IMR-90 (cell line): ENCODE measurements at regions not wholly inside any gene's neighbourhood (a gene's known extent, or its start where the extent isn't known, plus 50 kb on each side); places are given as distances from the start of the nearest gene placed in this dataset.

ENCODE experiments used
- ATAC-seq: fragments of 200-7000 bp; cut with Tn5 transposase; 2 replicates; pipeline ENCODE4 v1.9.1; 2020; ENCODE audit warnings: low read depth, mild to moderate bottlenecking, moderate library complexity
- BruUV-seq: library from RNA; stranded (reverse); fragments of 400-500 nt; replicated peaks from 2 replicates; lab custom pipeline; 2021; lab: Mats Ljungman, UMichigan
- CTCF ChIA-PET: fragments of 300-600 bp; formaldehyde crosslinking; extraction: SDS; loops from one replicate; lab custom pipeline; 2021; ENCODE audit warnings: antibody characterized with exemption; lab: Yijun Ruan, JAX
- POLR2A ChIA-PET: fragments of 300-600 bp; sonication (Branson Sonifier 250); formaldehyde crosslinking; loops from one replicate; lab custom pipeline; 2022; ENCODE audit warnings: antibody characterized with exemption; ENCODE audit not compliant: unreplicated experiment; lab: Charles Lee
- DNase-seq: peaks from one replicate; pipeline ENCODE4 v3.0.0; 2013
- H2AFZ ChIP-seq: replicated peaks from 2 replicates; pipeline ENCODE3; 2013; ENCODE audit warnings: low read length, mild to moderate bottlenecking; ENCODE audit not compliant: poor library complexity
- H2AK5ac ChIP-seq: 2 replicates; pipeline ENCODE4 v1.6.1; 2013; ENCODE audit warnings: low read depth, low read length, inconsistent platforms
- H2AK9ac ChIP-seq: replicated peaks from 2 replicates; pipeline ENCODE3; 2013; ENCODE audit warnings: mild to moderate bottlenecking, low read depth, low read length, moderate library complexity; ENCODE audit not compliant: poor library complexity
- H2BK120ac ChIP-seq: 2 replicates; pipeline ENCODE4 v1.6.1; 2013; ENCODE audit warnings: low read depth, low read length, inconsistent platforms
- H2BK15ac ChIP-seq: 3 replicates; pipeline ENCODE4 v1.6.1; 2013; ENCODE audit warnings: low read depth, low read length, inconsistent platforms
- H2BK20ac ChIP-seq: 2 replicates; pipeline ENCODE4 v1.6.1; 2013; ENCODE audit warnings: low read depth, mild to moderate bottlenecking, inconsistent platforms, low read length, moderate library complexity
- H2BK5ac ChIP-seq: 2 replicates; pipeline ENCODE4 v1.6.1; 2013; ENCODE audit warnings: mild to moderate bottlenecking, low read depth, low read length, inconsistent platforms; ENCODE audit not compliant: poor library complexity, severe bottlenecking
- H3K14ac ChIP-seq: replicated peaks from 2 replicates; pipeline ENCODE4 v1.6.1; 2013; ENCODE audit warnings: low read depth, low read length, inconsistent platforms
- H3K18ac ChIP-seq: 2 replicates; pipeline ENCODE4 v1.6.1; 2013; ENCODE audit warnings: low read depth, low read length, control low read depth
- H3K23ac ChIP-seq: 2 replicates; pipeline ENCODE4 v1.6.1; 2013; ENCODE audit warnings: low read depth, low read length, inconsistent platforms
- H3K27ac ChIP-seq: 2 replicates; pipeline ENCODE4 v1.5.1; 2013; ENCODE audit warnings: mild to moderate bottlenecking, control low read depth, low read length; ENCODE audit not compliant: insufficient read depth
- H3K27me3 ChIP-seq: 2 replicates; pipeline ENCODE4 v1.6.1; 2013; ENCODE audit warnings: low read length; ENCODE audit not compliant: control insufficient read depth, insufficient read depth
- H3K36me3 ChIP-seq: 2 replicates; pipeline ENCODE4 v1.6.1; 2013; ENCODE audit warnings: low read length, mixed read lengths; ENCODE audit not compliant: control insufficient read depth, insufficient read depth
- H3K4ac ChIP-seq: 2 replicates; pipeline ENCODE4 v1.6.1; 2013; ENCODE audit warnings: low read depth, low read length, inconsistent platforms
- H3K4me1 ChIP-seq: 2 replicates; pipeline ENCODE4 v1.6.1; 2013; ENCODE audit warnings: low read length, mixed read lengths; ENCODE audit not compliant: control insufficient read depth, insufficient read depth
- H3K4me2 ChIP-seq: 2 replicates; pipeline ENCODE4 v1.6.1; 2013; ENCODE audit warnings: low read depth, mild to moderate bottlenecking, control low read depth, low read length, moderate library complexity
- H3K4me3 ChIP-seq: 2 replicates; pipeline ENCODE4 v1.5.1; 2013; ENCODE audit warnings: low read depth, mild to moderate bottlenecking, control low read depth, low read length, moderate library complexity; ENCODE audit not compliant: insufficient read depth
- H3K56ac ChIP-seq: 2 replicates; pipeline ENCODE4 v1.6.1; 2013; ENCODE audit warnings: low read length, inconsistent platforms; ENCODE audit not compliant: insufficient read depth; ENCODE audit errors: extremely low read depth
- H3K79me1 ChIP-seq, 2 experiments: 2 replicates each; pipeline ENCODE4 v1.6.1; 2013; ENCODE audit warnings: low read length in 2 of 2, inconsistent platforms in 1 of 2, low read depth in 1 of 2
- H3K9ac ChIP-seq: 2 replicates; pipeline ENCODE4 v1.6.1; 2013; ENCODE audit warnings: low read depth, low read length, control low read depth
- H3K9me1 ChIP-seq: 2 replicates; pipeline ENCODE4 v1.6.1; 2013; ENCODE audit warnings: low read length, inconsistent platforms; ENCODE audit not compliant: insufficient read depth
- H3K9me3 ChIP-seq: 2 replicates; pipeline ENCODE4 v1.6.1; 2013; ENCODE audit warnings: low read length; ENCODE audit not compliant: control insufficient read depth, insufficient read depth
- H4K20me1 ChIP-seq: 2 replicates; pipeline ENCODE4 v1.6.1; 2013; ENCODE audit warnings: low read length, inconsistent platforms; ENCODE audit not compliant: insufficient read depth
- H4K5ac ChIP-seq: 2 replicates; pipeline ENCODE4 v1.6.1; 2013; ENCODE audit warnings: mild to moderate bottlenecking, low read depth, low read length, control low read depth
- H4K8ac ChIP-seq, 2 experiments: 2 replicates each; pipeline ENCODE4 v1.6.1; 2013; ENCODE audit warnings: low read depth in 2 of 2, low read length in 2 of 2, control low read depth in 1 of 2, inconsistent platforms in 1 of 2
- H4K91ac ChIP-seq: 2 replicates; pipeline ENCODE4 v1.6.1; 2013; ENCODE audit warnings: low read depth, low read length, inconsistent platforms; ENCODE audit not compliant: insufficient read depth
- CEBPB ChIP-seq: IDR thresholded peaks from 2 replicates; pipeline ENCODE4 v1.6.1; 2012; ENCODE audit warnings: low read depth, low read length, improper control_type of control experiment
- ELK1 ChIP-seq: fragments of 150-350 bp; IDR thresholded peaks from 2 replicates; pipeline ENCODE4 v1.6.1; 2016; ENCODE audit warnings: low read depth, mild to moderate bottlenecking, low read length, moderate library complexity, borderline replicate concordance
- FOS ChIP-seq: fragments of 150-350 bp; IDR thresholded peaks from 2 replicates; pipeline ENCODE4 v1.6.1; 2016; ENCODE audit warnings: low read depth, low read length
- MAZ ChIP-seq: IDR thresholded peaks from 2 replicates; pipeline ENCODE4 v1.6.1; 2012; ENCODE audit warnings: low read depth, mild to moderate bottlenecking, low read length, improper control_type of control experiment, moderate library complexity, borderline replicate concordance
- NFE2L2 ChIP-seq: fragments of 150-350 bp; IDR thresholded peaks from 2 replicates; pipeline ENCODE4 v1.6.1; 2016; ENCODE audit warnings: low read depth, mild to moderate bottlenecking, low read length
- RAD21 ChIP-seq: IDR thresholded peaks from 2 replicates; pipeline ENCODE4 v1.6.1; 2012; ENCODE audit warnings: low read length, improper control_type of control experiment
- SMC3 ChIP-seq: fragments of 150-350 bp; IDR thresholded peaks from 2 replicates; pipeline ENCODE4 v1.6.1; 2016; ENCODE audit warnings: low read depth, mild to moderate bottlenecking, antibody characterized with exemption, low read length, moderate library complexity
- WGBS, 2 experiments: methylation state at CpG; one replicate each; pipeline versions ENCODE4 v1.1.5 to v1.1.7; 2013; ENCODE audit warnings: missing lambda C conversion rate in 2 of 2; ENCODE audit not compliant: insufficient read length in 1 of 2; ENCODE audit errors: extremely low coverage in 2 of 2; 5-methylcytosine and 5-hydroxymethylcytosine counted together
- dilution Hi-C: fragments of 300-500 bp; cut with HindIII; formaldehyde crosslinking; loops from one replicate; pipeline ENCODE4 v1.14.3; 2018; ENCODE audit warnings: low sequenced_read_pairs; ENCODE audit not compliant: unreplicated experiment
- in situ Hi-C: fragments of 300-500 bp; cut with MboI; formaldehyde crosslinking; loops from 3 replicates; pipeline ENCODE4 v1.14.3; 2019; ENCODE audit warnings: low sequenced_read_pairs, inconsistent platforms, mixed read lengths
- intact Hi-C: fragments of 100-400 bp; cut with micrococcal nuclease; formaldehyde crosslinking; loops from 2 replicates; pipeline ENCODE4 v1.10.0; 2022

- CTCF ChIA-PET: interaction anchor here (0.7 to 0.8 kb wide), 2 partner anchors 9 to 22 kb away, joined by 3 read pairs; no protein-coding TSS in a partner anchor
- no peaks in the 10 kb centered on the region for H3K9me1 ChIP-seq
- H2BK120ac ChIP-seq: no peak overlapping the region
- no peaks in the 10 kb centered on the region for H3K4me1 ChIP-seq
- H3K79me1 ChIP-seq: no peaks in the 10 kb centered on the region
- no peak overlapping the region for H2AK9ac ChIP-seq
- no peak overlapping the region for H3K23ac ChIP-seq
- dilution Hi-C loops: no loop called here
- no peak for ATAC-seq
- no peak overlapping the region for H3K14ac ChIP-seq
- H3K4me3 ChIP-seq: no peak overlapping the region
- TF ChIP-seq CEBPB (no peak), SMC3 (no peak), ELK1 (no peak), FOS (no peak), RAD21 (no peak), MAZ (no peak), NFE2L2 (no peak)
- H3K18ac ChIP-seq: no peak overlapping the region
- no peak overlapping the region for H3K4ac ChIP-seq
- no peak overlapping the region for H3K4me2 ChIP-seq
- H4K5ac ChIP-seq: no peak overlapping the region
- no peak overlapping the region for H4K91ac ChIP-seq
- intact Hi-C loops: no loop called here
- no peak overlapping the region for H2BK15ac ChIP-seq
- no peaks in the 10 kb centered on the region for H4K20me1 ChIP-seq
- peak overlapping the region; percentile 67 for H2AFZ ChIP-seq
- H3K36me3 ChIP-seq: no peaks in the 10 kb centered on the region
- H3K27ac ChIP-seq: no peak overlapping the region
- no peak overlapping the region for H2BK20ac ChIP-seq
- no peaks in the 10 kb centered on the region; the same call in 1 of the 2 replicates for H3K27me3 ChIP-seq
- BruUV-seq: no TSS peak
- no peak overlapping the region for H3K9ac ChIP-seq
- no peak overlapping the region for H4K8ac ChIP-seq
- POLR2A ChIA-PET: no interaction called here
- DNase-seq: no peak
- WGBS, 2 experiments: 74% methylated on average over 5 of the region's 6 CpGs; no CpG with 5 or more reads in 1 of the 2 experiments
- no peak overlapping the region for H3K56ac ChIP-seq
- no peaks in the 10 kb centered on the region for H3K9me3 ChIP-seq
- no peak overlapping the region for H2AK5ac ChIP-seq
- in situ Hi-C loops: no loop called here
- H2BK5ac ChIP-seq: no peak overlapping the region
These were observed 55.4 kb downstream of the FOXI1 start for GRCh38 chr5:170161069-170161468.
